Activated T-cell treated with anti-CD3 and anti-CD28 coated beads for 1 hour (primary cell): ENCODE measurements at regions not wholly inside any gene's neighbourhood (a gene's known extent, or its start where the extent isn't known, plus 50 kb on each side); places are given as distances from the start of the nearest gene placed in this dataset.

ENCODE experiments used
- DNase-seq: peaks from one replicate; pipeline ENCODE4 v3.0.0-alpha.2; 2020; ENCODE audit warnings: low read depth

- no peak for DNase-seq
Observed at GRCh38 chr2:18423636-18424035, 136.8 kb downstream of the RDH14 start.

GRCh38 chr2:18422432-18423165 is 137.9 kb downstream of the RDH14 start:
- no peak for DNase-seq

- no peak for DNase-seq
Observed at GRCh38 chr2:18413676-18414396, 146.6 kb downstream of the RDH14 start.

GRCh38 chr2:18412980-18413675 is 147.3 kb downstream of the RDH14 start:
- no peak for DNase-seq

GRCh38 chr2:18411626-18412025 is 148.8 kb downstream of the RDH14 start:
- no peak for DNase-seq

- DNase-seq, result no peak
Observed at GRCh38 chr2:18410543-18410942, 149.9 kb downstream of the RDH14 start.

- DNase-seq, result no peak
Observed at GRCh38 chr2:18408638-18409037, 151.8 kb downstream of the RDH14 start.

GRCh38 chr2:18406219-18406618 is 154.2 kb downstream of the RDH14 start:
- no peak for DNase-seq

- DNase-seq, result no peak
Observed at GRCh38 chr2:18404708-18405107, 155.7 kb downstream of the RDH14 start.

GRCh38 chr2:18403921-18404522 is 156.4 kb downstream of the RDH14 start:
- DNase-seq, result no peak

GRCh38 chr2:18402831-18403230 is 157.6 kb downstream of the RDH14 start:
- no peak for DNase-seq

- DNase-seq, result no peak
Observed at GRCh38 chr2:18401471-18401870, 159.0 kb downstream of the RDH14 start.

- no peak for DNase-seq
Observed at GRCh38 chr2:18399601-18400000, 160.9 kb downstream of the RDH14 start.

GRCh38 chr2:18398833-18399232 is 161.6 kb downstream of the RDH14 start:
- DNase-seq, result no peak

- no peak for DNase-seq
Observed at GRCh38 chr2:18396329-18397010, 164.0 kb downstream of the RDH14 start.

- DNase-seq, result no peak
Observed at GRCh38 chr2:18395555-18395954, 164.9 kb downstream of the RDH14 start.

- DNase-seq, result peak; percentile 47
Observed at GRCh38 chr2:18387441-18388206, 172.8 kb downstream of the RDH14 start.

GRCh38 chr2:18384242-18384641 is 176.2 kb downstream of the RDH14 start:
- DNase-seq, result no peak

GRCh38 chr2:18381386-18381785 is 179.1 kb downstream of the RDH14 start:
- no peak for DNase-seq

GRCh38 chr2:18380321-18380720 is 180.1 kb downstream of the RDH14 start:
- no peak for DNase-seq

GRCh38 chr2:18379870-18380269 is 180.6 kb downstream of the RDH14 start:
- no peak for DNase-seq
